Omental fat pad (tissue), 3 donors: ENCODE measurements at regions not wholly inside any gene's neighbourhood (a gene's known extent, or its start where the extent isn't known, plus 50 kb on each side); places are given as distances from the start of the nearest gene placed in this dataset.

Experiments used
- ATAC-seq: fragments of 150-250 bp; one replicate; pipeline ENCODE4 v1.9.1; 2016; ENCODE audit warnings: mild to moderate bottlenecking, moderate library complexity; ENCODE audit not compliant: low FRiP score
- DNase-seq: peaks from one replicate; pipeline ENCODE4 v3.0.0-alpha.2; 2019; ENCODE audit warnings: low spot score
- CTCF ChIP-seq, 3 donors: fragments of 450-650 bp; IDR thresholded peaks; one replicate each; pipeline ENCODE4 v1.5.1; 2016 to 2017; ENCODE audit warnings: antibody characterized with exemption in 3 of 3, mild to moderate bottlenecking in 3 of 3, moderate library complexity in 2 of 3

- no peak for TF ChIP-seq CTCF (IDR thresholded peaks at IDR 0.05)
- DNase-seq (no peak), ATAC-seq (no peak)
Measured at GRCh38 chr6:19157486-19157885, 679.7 kb upstream of the ID4 start.

- ATAC-seq (no peak), DNase-seq (no peak)
- no peak for TF ChIP-seq CTCF (IDR thresholded peaks at IDR 0.05)
Measured at GRCh38 chr6:19158586-19158985, 678.6 kb upstream of the ID4 start.

GRCh38 chr6:19159089-19159488 lies 678.1 kb upstream of the ID4 start:
- peak; percentile 90 for ATAC-seq
- no peak for TF ChIP-seq CTCF (IDR thresholded peaks at IDR 0.05)
- no peak for DNase-seq

GRCh38 chr6:19159561-19159960 lies 677.6 kb upstream of the ID4 start:
- DNase-seq (no peak), ATAC-seq (no peak)
- no peak for TF ChIP-seq CTCF (IDR thresholded peaks at IDR 0.05)

- no peak for TF ChIP-seq CTCF (IDR thresholded peaks at IDR 0.05)
- DNase-seq (no peak), ATAC-seq (no peak)
Measured at GRCh38 chr6:19160081-19160730, 677.0 kb upstream of the ID4 start.

GRCh38 chr6:19167251-19167650 lies 669.9 kb upstream of the ID4 start:
- DNase-seq = no peak
- no peak for ATAC-seq
- TF ChIP-seq CTCF (IDR thresholded peaks at IDR 0.05) = no peak

GRCh38 chr6:19169366-19169765 lies 667.8 kb upstream of the ID4 start:
- ATAC-seq = no peak

More at GRCh38 chr6:19169366-19169765, 667.8 kb upstream of the ID4 start:
- no peak for DNase-seq
- TF ChIP-seq CTCF (IDR thresholded peaks at IDR 0.05) = no peak
